ENCODE measurements at regions not wholly inside any gene's neighbourhood (a gene's known extent, or its start where the extent isn't known, plus 50 kb on each side); places are given as distances from the start of the nearest gene placed in this dataset.

DNA sequence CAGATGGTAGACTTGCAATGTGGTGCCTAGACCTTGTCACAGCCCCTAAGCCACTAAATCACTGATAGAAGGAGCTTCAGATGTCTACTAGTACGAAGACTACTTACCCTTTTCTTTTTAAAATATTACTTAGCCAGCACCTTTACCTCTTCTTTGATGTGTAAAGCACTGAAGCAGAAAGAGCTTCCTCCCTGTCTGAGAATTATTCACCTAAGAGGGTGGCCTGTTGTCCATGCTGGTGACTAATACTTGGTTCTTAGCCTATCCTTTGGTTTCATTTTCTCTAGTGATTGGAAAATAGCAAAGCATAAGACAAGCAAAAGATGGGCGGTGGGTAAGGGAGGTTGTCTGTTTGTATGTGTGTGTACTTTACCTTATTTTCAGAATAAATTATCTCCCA is 794.6 kb downstream of the TFAP2A start:
- DNase-seq (ENCODE audit: low spot score): no peak

DNA sequence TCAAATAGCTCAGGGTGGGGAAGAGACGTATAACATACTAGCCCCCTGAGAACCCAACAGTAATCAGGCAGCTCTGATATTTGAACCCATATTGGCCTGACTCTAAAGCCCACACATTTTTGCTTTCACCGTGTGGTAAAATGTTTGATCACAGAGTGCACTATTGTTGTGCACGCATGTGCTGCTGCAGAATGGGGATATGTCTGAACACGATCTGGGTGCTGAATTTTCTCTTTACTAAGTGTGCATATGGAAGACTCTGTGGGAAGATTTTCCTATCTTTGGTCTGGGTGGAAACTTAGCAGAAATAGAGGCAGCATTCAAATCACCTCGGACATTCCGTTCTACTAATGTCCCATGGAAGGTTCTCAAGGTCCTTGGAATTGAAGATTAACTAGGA is 800.1 kb downstream of the TFAP2A start:
- DNase-seq (ENCODE audit: low spot score): no peak

- no peak for DNase-seq (ENCODE audit: low spot score)
Measured at GRCh38 chr6:9612489-9612888, 802.4 kb downstream of the TFAP2A start.

DNA sequence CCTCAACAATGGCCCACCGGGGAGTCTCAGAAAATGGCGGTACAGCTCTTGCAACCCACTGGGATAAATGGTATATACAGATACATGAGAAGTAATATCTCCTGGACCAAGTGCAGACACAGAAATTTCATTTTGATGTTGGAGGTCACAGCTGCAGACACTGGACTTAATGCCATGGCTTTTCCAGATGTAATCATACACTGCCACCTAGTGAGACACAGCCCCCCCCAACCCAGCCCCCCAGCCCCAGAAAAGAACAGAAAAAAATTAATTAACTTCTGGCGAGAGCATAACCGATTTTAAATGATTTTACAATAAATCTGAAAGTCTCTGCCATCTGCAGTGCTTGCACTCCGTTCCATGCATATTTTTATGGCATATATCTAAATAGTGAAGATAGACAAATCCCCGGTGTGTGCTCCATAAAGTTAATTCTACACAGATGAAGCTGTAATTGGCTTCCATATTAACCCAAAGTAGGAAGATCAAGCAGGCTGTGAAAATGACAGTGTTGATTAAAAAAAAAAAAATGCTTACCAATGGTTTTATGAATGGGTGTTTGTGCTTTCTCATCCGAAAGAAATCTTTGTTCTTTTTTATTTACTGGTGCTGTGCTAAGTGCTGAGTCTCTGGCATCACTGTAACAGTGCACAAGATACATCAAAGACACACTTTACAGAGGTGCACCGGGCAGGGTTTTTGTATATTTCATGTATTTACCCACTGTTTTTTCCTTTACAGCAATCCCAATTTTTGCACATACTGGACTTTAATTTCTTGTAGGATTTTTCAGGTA is 804.1 kb downstream of the TFAP2A start:
- no peak for DNase-seq (ENCODE audit: low spot score)

DNA sequence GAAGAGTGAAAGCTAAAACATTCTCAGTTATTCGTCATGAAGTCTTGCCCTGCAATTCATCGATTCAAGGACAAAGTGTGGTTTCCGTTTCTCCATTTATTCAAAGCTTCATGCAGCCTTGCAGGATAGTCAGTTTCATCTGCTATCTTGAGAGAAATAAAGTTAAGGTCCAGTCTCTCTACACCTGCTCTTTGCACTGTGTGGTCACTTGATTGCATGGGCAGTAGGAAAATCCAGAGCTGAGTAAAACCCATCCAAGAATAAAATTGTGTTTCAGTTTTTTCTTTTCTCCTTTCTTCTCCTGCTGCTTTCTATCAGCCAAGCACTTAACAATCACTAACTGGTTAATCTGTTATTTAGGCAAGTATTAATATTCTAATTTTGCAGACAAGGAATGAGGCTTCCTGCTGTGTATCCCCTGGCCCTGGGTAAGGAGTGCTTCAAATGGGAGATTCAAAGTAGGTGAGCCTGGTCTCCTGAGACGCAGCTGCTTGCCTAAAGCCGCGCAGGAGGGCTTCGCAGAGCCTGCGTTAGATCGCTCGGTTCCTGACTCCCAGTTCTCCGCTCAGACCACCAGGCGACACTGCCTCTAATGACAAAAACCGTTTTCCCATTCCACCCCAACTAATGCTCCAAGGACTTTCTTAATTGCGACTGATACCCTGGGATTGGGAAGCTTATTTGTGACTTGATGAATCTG is 808.3 kb downstream of the TFAP2A start:
- no peak for DNase-seq (ENCODE audit: low spot score)

GRCh38 chr6:9594746-9595145 is 820.1 kb downstream of the TFAP2A start:
- no peak for DNase-seq (ENCODE audit: low spot score)

GRCh38 chr6:9593554-9593953 is 821.3 kb downstream of the TFAP2A start:
- no peak for DNase-seq (ENCODE audit: low spot score)

DNA sequence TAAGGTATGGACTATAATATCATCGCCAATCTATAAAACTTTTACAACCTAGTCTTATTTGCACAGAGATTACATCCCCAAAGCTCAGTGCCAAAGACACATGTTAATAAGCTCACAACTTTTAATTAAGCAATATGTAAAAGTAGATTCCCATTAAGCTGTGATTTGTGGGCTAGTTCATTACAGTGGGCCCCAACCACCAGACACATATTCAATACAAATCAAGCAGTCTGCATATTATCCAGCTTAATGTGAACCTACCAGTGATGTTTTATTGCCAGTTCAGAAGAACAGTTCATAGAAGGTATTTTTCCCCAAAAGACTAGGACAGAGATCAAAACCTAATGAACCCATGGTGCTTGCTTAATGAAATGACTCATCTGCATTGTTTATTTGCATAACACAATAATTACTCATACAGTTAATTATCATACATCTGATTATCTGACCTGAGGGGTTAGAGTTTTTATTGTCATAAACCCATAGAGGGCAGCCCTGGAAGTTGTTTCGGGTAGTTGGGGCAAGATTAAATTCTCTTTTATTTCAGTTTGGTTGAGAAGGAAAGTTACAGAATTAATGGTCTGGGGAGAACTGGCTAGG is 831.0 kb downstream of the TFAP2A start:
- no peak for DNase-seq (ENCODE audit: low spot score)

DNA sequence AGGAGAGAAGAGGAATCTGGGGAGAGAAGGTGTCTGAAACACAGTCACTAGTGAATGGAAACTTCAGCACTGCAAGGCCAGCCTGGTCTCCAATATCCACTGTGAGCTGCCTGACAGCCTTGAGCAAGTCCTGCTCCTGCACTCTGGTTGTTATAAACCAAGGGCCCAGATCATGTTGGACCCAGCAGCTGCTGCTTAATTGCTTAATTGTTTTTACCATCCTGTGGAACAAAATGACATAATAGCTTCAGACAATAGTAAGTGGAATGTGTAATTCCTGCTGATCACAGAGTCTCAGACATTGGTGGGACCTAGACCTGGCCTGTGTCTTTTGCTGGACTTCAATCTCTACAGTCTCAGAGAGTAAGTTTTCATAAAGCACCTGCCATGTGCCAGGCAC is 833.7 kb downstream of the TFAP2A start:
- DNase-seq (ENCODE audit: low spot score): no peak

- no peak for DNase-seq (ENCODE audit: low spot score)
Measured at GRCh38 chr6:9576521-9576920, 838.4 kb downstream of the TFAP2A start.

DNA sequence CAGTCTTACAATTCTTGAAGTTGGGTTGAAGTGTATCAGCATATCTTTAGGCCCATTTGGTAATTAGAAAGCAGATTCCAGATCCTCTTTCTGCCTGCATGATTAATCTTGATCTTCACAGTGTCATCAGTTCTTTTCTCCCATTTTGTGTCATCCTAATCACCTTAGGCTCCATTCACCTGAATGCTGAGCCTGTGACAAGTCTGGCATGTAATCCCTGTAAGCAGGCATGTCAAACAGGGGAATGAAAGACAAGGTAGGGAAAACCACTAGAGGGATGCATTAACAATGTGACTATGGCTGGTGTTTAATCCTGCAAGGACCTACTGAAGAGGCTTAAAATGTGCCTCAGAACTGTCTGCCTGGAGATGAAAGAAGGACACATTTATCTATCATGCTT is 848.8 kb downstream of the TFAP2A start:
- no peak for DNase-seq (ENCODE audit: low spot score)

- DNase-seq (ENCODE audit: low spot score): no peak
Measured at GRCh38 chr6:9564021-9564420, 850.9 kb downstream of the TFAP2A start.

DNA sequence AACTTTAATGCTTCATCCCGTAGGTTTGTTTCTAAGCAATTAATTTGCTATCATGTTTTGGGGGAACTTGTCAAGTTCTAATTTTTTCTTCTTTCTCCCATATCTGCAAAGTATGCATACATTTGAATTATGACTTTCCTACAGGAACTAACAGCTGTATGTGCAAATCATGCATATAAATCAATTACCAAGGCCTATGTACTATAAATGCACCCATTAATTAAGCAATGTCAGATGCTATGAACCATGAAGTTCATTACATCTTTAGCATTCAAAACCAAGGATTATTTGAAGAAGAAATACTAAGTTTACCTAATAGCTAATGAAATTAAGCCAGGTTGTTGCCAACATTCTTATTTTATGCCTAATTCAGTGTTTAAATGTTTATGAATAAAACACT is 851.3 kb downstream of the TFAP2A start:
- no peak for DNase-seq (ENCODE audit: low spot score)

- DNase-seq (ENCODE audit: low spot score): no peak
Measured at GRCh38 chr6:9554806-9555205, 860.1 kb downstream of the TFAP2A start.

- no peak for DNase-seq (ENCODE audit: low spot score)
Measured at GRCh38 chr6:9554323-9554722, 860.6 kb downstream of the TFAP2A start.

- DNase-seq (ENCODE audit: low spot score): no peak
Measured at GRCh38 chr6:9553002-9553401, 861.9 kb downstream of the TFAP2A start.

GRCh38 chr6:9543649-9544048 is 871.2 kb downstream of the TFAP2A start:
- DNase-seq (ENCODE audit: low spot score): no peak

DNA sequence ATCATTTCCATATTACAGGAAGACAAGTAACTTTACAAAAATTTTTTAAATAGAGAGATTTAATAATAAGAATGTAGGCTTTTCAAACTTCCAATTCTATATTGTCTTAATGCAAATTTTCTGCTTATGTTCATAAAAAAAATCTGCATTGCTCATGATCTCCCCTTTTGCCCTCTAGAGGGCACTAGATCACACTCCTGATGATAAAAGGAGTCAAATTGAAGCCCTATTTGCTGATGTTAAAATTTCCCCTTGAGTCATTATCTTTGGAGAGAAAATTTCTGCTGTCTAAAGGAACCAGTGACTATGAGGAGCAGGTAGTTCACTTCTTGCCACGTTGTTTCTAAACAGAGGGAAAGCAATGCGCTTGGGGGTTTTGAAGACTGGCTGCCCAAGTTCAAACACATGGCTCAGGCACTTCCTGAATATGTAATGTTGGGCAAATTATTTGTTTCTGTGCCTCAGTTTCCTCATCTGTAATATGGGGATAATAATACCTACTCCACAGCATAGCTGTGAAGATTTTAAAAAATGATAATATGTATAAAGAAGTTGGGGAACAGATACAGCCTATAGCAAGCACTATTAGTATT is 874.2 kb downstream of the TFAP2A start:
- no peak for DNase-seq (ENCODE audit: low spot score)

GRCh38 chr6:9540126-9540525 is 874.7 kb downstream of the TFAP2A start:
- no peak for DNase-seq (ENCODE audit: low spot score)

DNA sequence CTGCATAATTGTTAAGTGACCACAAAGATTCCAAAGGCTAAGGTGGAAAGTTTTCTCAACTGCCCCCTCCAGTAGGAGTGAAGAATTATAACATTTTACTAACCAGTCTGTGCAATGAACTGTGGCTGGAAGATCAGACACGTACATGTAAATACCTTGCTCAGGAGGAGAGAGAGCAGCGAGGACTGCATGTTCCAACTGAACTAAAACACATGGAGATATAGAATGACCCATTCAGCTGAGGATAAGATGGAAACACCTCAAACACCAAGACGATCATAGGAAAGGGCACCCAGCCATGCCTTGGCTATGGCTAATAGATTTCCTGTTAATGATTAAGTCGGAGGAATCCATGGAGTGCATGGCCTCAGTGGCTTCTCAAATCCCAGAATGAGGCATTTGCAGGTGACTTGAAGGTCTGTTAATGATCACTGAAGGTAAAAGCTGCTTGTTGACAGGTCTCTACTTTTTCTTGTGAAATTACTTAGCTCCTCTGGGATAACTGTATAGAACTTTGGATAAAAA is 875.6 kb downstream of the TFAP2A start:
- no peak for DNase-seq (ENCODE audit: low spot score)

- DNase-seq (ENCODE audit: low spot score): no peak
Measured at GRCh38 chr6:9537381-9537780, 877.5 kb downstream of the TFAP2A start.

GRCh38 chr6:9535106-9535505 is 879.8 kb downstream of the TFAP2A start:
- DNase-seq (ENCODE audit: low spot score): no peak
